Hepatic stellate cell (primary cell): ENCODE measurements at regions not wholly inside any gene's neighbourhood (a gene's known extent, or its start where the extent isn't known, plus 50 kb on each side); places are given as distances from the start of the nearest gene placed in this dataset.
A peak's percentile ranks its signal among the peaks of the same experiment; 100 is the strongest.
"Not testable (repeated sequence)": the region's sequence is repeated elsewhere in the genome, so short reads cannot be mapped to it uniquely, and the experiment has no call there.

Source experiments
- DNase-seq: peaks from one replicate; pipeline ENCODE4 v3.0.0; 2011; ENCODE audit warnings: low spot score

- peak; percentile 91 for DNase-seq
Observed at GRCh38 chr16:85275533-85276249, 163.4 kb upstream of the CIBAR2 start.

- no peak for DNase-seq
Observed at GRCh38 chr16:85276258-85276657, 164.0 kb upstream of the CIBAR2 start.

- no peak for DNase-seq
Observed at GRCh38 chr16:85276721-85277120, 164.4 kb upstream of the CIBAR2 start.

- DNase-seq, result no peak
Observed at GRCh38 chr16:85278839-85279238, 166.6 kb upstream of the CIBAR2 start.

- no peak for DNase-seq
Observed at GRCh38 chr16:85279402-85279801, 167.1 kb upstream of the CIBAR2 start.

- no peak for DNase-seq
Observed at GRCh38 chr16:85279825-85280545, 167.7 kb upstream of the CIBAR2 start.

- no peak for DNase-seq
Observed at GRCh38 chr16:85281181-85281580, 168.9 kb upstream of the CIBAR2 start.

- no peak for DNase-seq
Observed at GRCh38 chr16:85282842-85283241, 170.6 kb upstream of the CIBAR2 start.

- DNase-seq, result no peak
Observed at GRCh38 chr16:85283305-85284050, 171.2 kb upstream of the CIBAR2 start.

- no peak for DNase-seq
Observed at GRCh38 chr16:85284141-85284817, 172.0 kb upstream of the CIBAR2 start.

- DNase-seq, result no peak
Observed at GRCh38 chr16:85285681-85286065, 173.4 kb upstream of the CIBAR2 start.

- DNase-seq, result peak; percentile 56
Observed at GRCh38 chr16:85286066-85286831, 174.0 kb upstream of the CIBAR2 start.

GRCh38 chr16:85286951-85287814 is 174.9 kb upstream of the CIBAR2 start:
- DNase-seq, result peak; percentile 84

- DNase-seq, result not testable (repeated sequence)
Observed at GRCh38 chr16:85287815-85288109, 175.5 kb upstream of the CIBAR2 start.

- DNase-seq, result no peak
Observed at GRCh38 chr16:85288341-85288868, 176.1 kb upstream of the CIBAR2 start.

- DNase-seq, result no peak
Observed at GRCh38 chr16:85288869-85289660, 176.8 kb upstream of the CIBAR2 start.

GRCh38 chr16:85289760-85290625 is 177.7 kb upstream of the CIBAR2 start:
- DNase-seq, result no peak

GRCh38 chr16:85290626-85291301 is 178.5 kb upstream of the CIBAR2 start:
- DNase-seq, result no peak
